GM19463 (cell line): ENCODE measurements at regions not wholly inside any gene's neighbourhood (a gene's known extent, or its start where the extent isn't known, plus 50 kb on each side); places are given as distances from the start of the nearest gene placed in this dataset.
"Not testable (repeated sequence)": the region's sequence is repeated elsewhere in the genome, so short reads cannot be mapped to it uniquely, and the experiment has no call there.

Source experiments
- ATAC-seq: cut with Tn5 transposase; IDR thresholded peaks from one replicate; pipeline ENCODE4 v1.9.1; 2021; ENCODE audit warnings: mild to moderate bottlenecking, moderate library complexity; ENCODE audit not compliant: unreplicated experiment

GRCh38 chr12:86647800-86648199 lies 391.6 kb upstream of the MGAT4C start:
- ATAC-seq, result no peak

- no peak for ATAC-seq
Observed at GRCh38 chr12:86634456-86635410, 378.5 kb upstream of the MGAT4C start.

GRCh38 chr12:86627001-86627400 lies 370.8 kb upstream of the MGAT4C start:
- no peak for ATAC-seq

GRCh38 chr12:86623267-86623666 lies 367.1 kb upstream of the MGAT4C start:
- ATAC-seq, result no peak

GRCh38 chr12:86621957-86622356 lies 365.8 kb upstream of the MGAT4C start:
- ATAC-seq, result no peak

GRCh38 chr12:86613311-86613710 lies 357.1 kb upstream of the MGAT4C start:
- no peak for ATAC-seq

GRCh38 chr12:86608638-86609037 lies 352.4 kb upstream of the MGAT4C start:
- ATAC-seq, result no peak

- ATAC-seq, result no peak
Observed at GRCh38 chr12:86601550-86602308, 345.5 kb upstream of the MGAT4C start.

GRCh38 chr12:86600664-86601231 lies 344.6 kb upstream of the MGAT4C start:
- no peak for ATAC-seq

GRCh38 chr12:86597431-86597830 lies 341.2 kb upstream of the MGAT4C start:
- no peak for ATAC-seq

- ATAC-seq, result no peak
Observed at GRCh38 chr12:86590296-86590695, 334.1 kb upstream of the MGAT4C start.

- no peak for ATAC-seq
Observed at GRCh38 chr12:86574143-86574542, 318.0 kb upstream of the MGAT4C start.

GRCh38 chr12:86572455-86572854 lies 316.3 kb upstream of the MGAT4C start:
- ATAC-seq, result no peak

- no peak for ATAC-seq
Observed at GRCh38 chr12:86565038-86565437, 308.8 kb upstream of the MGAT4C start.

GRCh38 chr12:86555491-86555890 lies 299.3 kb upstream of the MGAT4C start:
- ATAC-seq, result not testable (repeated sequence)

GRCh38 chr12:86551146-86551571 lies 295.0 kb upstream of the MGAT4C start:
- no peak for ATAC-seq

GRCh38 chr12:86550218-86551145 lies 294.3 kb upstream of the MGAT4C start:
- ATAC-seq, result no peak

- ATAC-seq, result no peak
Observed at GRCh38 chr12:86543716-86544115, 287.5 kb upstream of the MGAT4C start.

- ATAC-seq, result no peak
Observed at GRCh38 chr12:86530996-86531655, 274.9 kb upstream of the MGAT4C start.

GRCh38 chr12:86526060-86526595 lies 269.9 kb upstream of the MGAT4C start:
- ATAC-seq, result no peak
